GM12878 (cell line): ENCODE measurements at regions not wholly inside any gene's neighbourhood (a gene's known extent, or its start where the extent isn't known, plus 50 kb on each side); places are given as distances from the start of the nearest gene placed in this dataset.

ENCODE experiments used
- ATAC-seq: fragments of 200-7000 bp; cut with Tn5 transposase; 3 replicates; pipeline ENCODE4 v1.9.1; 2020; ENCODE audit warnings: mild to moderate bottlenecking, moderate library complexity
- BruUV-seq: library from RNA; stranded (reverse); fragments of 400-500 nt; replicated peaks from 2 replicates; lab custom pipeline; 2021; lab: Mats Ljungman, UMichigan
- CTCF ChIA-PET: fragments of 300-600 bp; sonication (Branson Sonifier 250); formaldehyde crosslinking; extraction: SDS; loops from one replicate; lab custom pipeline; 2021; ENCODE audit warnings: inconsistent platforms; lab: Yijun Ruan, JAX
- POLR2A ChIA-PET: fragments of 350-600 bp; formaldehyde crosslinking; extraction: SDS; loops from one replicate; lab custom pipeline; 2021; ENCODE audit warnings: inconsistent platforms; lab: Charles Lee
- RAD21 ChIA-PET: fragments of 300-600 bp; sonication (Branson Sonifier 250); formaldehyde crosslinking; loops from one replicate; lab custom pipeline; 2023; ENCODE audit warnings: antibody characterized with exemption; ENCODE audit not compliant: unreplicated experiment; lab: Charles Lee
- SMC1A ChIA-PET: fragments of 300-600 bp; sonication (Branson Sonifier 250); formaldehyde crosslinking; loops from one replicate; lab custom pipeline; 2023; ENCODE audit not compliant: unreplicated experiment, uncharacterized antibody; lab: Charles Lee
- DNase-seq: peaks from one replicate; pipeline ENCODE4 v3.0.0-alpha.2; 2011; ENCODE audit warnings: low read depth, low spot score
- FAIRE-seq: peaks from 3 replicates; lab custom pipeline; 2011; peaks lifted over from hg19 to GRCh38; lab: Jason Lieb, UNC
- H2AFZ ChIP-seq: 2 replicates; pipeline ENCODE4 v1.6.0; 2011; ENCODE audit warnings: low read depth, low read length, control low read depth; ENCODE audit not compliant: control insufficient read depth
- H3K27ac ChIP-seq: 2 replicates; pipeline ENCODE4 v1.5.1; 2011; ENCODE audit warnings: control low read depth; ENCODE audit not compliant: control insufficient read depth, insufficient read depth
- H3K27me3 ChIP-seq, 2 experiments: replicated peaks in 1 of 2; 2 replicates each; pipeline versions ENCODE4 v1.6.0 to v1.6.1; 2011; ENCODE audit warnings: low read length in 1 of 2; ENCODE audit not compliant: control insufficient read depth in 2 of 2, insufficient read depth in 2 of 2
- H3K36me3 ChIP-seq, 2 experiments: 2 replicates each; pipeline ENCODE4 v1.5.1; 2011; ENCODE audit warnings: low read length in 1 of 2; ENCODE audit not compliant: control insufficient read depth in 2 of 2, insufficient read depth in 2 of 2
- H3K4me1 ChIP-seq: 2 replicates; pipeline ENCODE4 v1.6.1; 2011; ENCODE audit warnings: mild to moderate bottlenecking, low read length, moderate library complexity, mixed read lengths; ENCODE audit not compliant: control insufficient read depth, insufficient read depth
- H3K4me2 ChIP-seq: 2 replicates; pipeline ENCODE4 v1.6.0; 2011; ENCODE audit warnings: control low read depth; ENCODE audit not compliant: control insufficient read depth, insufficient read depth
- H3K4me3 ChIP-seq: fragments of 200-600 bp; sonication (generic); 2 replicates; pipeline ENCODE4 v1.5.1; 2016
- H3K79me2 ChIP-seq: 2 replicates; pipeline ENCODE4 v1.6.0; 2011; ENCODE audit warnings: low read length; ENCODE audit not compliant: control insufficient read depth, insufficient read depth
- H3K9ac ChIP-seq: 2 replicates; pipeline ENCODE4 v1.8.0; 2011; ENCODE audit warnings: low read length, control low read depth, mixed read lengths; ENCODE audit not compliant: control insufficient read depth, insufficient read depth
- H3K9me3 ChIP-seq: replicated peaks from 3 replicates; pipeline ENCODE4 v1.5.1; 2011; ENCODE audit warnings: mild to moderate bottlenecking, low read length; ENCODE audit not compliant: control insufficient read depth, insufficient read depth
- H4K20me1 ChIP-seq: 2 replicates; pipeline ENCODE4 v1.6.0; 2011; ENCODE audit not compliant: control insufficient read depth, insufficient read depth
- CHD1 ChIP-seq: IDR thresholded peaks from 2 replicates; pipeline ENCODE4 v1.6.1; 2012; ENCODE audit warnings: low read depth, low read length, improper control_type of control experiment
- CHD2 ChIP-seq: IDR thresholded peaks from 2 replicates; pipeline ENCODE4 v1.6.1; 2011; ENCODE audit warnings: low read depth, low read length, improper control_type of control experiment, borderline replicate concordance
- HDAC6 ChIP-seq: fragments of 200-600 bp; sonication (generic); IDR thresholded peaks from one replicate; pipeline ENCODE4 v1.8.0; 2017; ENCODE audit warnings: antibody characterized with exemption; ENCODE audit not compliant: unreplicated experiment
- IRF3 ChIP-seq: fragments of 450-650 bp; IDR thresholded peaks from 2 replicates; pipeline ENCODE4 v1.6.1; 2014; ENCODE audit warnings: mild to moderate bottlenecking
- RAD21 ChIP-seq: IDR thresholded peaks from 2 replicates; pipeline ENCODE4 v1.6.1; 2011; ENCODE audit warnings: mild to moderate bottlenecking, low read depth, low read length, moderate library complexity; ENCODE audit not compliant: insufficient read depth
- RAD51 ChIP-seq: fragments of 450-650 bp; IDR thresholded peaks from 2 replicates; pipeline ENCODE4 v1.6.1; 2016; ENCODE audit warnings: moderate library complexity, mild to moderate bottlenecking, inconsistent platforms
- SUPT20H ChIP-seq: IDR thresholded peaks from 2 replicates; pipeline ENCODE4 v1.6.1; 2011; ENCODE audit warnings: low read depth, mild to moderate bottlenecking, low read length, moderate library complexity, borderline replicate concordance; ENCODE audit not compliant: control insufficient read depth
- TCF3 ChIP-seq: IDR thresholded peaks from 2 replicates; pipeline ENCODE4 v1.6.1; 2012; ENCODE audit warnings: low read depth, mild to moderate bottlenecking, low read length, borderline replicate concordance; ENCODE audit not compliant: insufficient read depth
- YY1 ChIP-seq: IDR thresholded peaks from 2 replicates; pipeline ENCODE4 v1.6.1; 2011; ENCODE audit warnings: low read depth, mild to moderate bottlenecking, low read length
- ZNF217 ChIP-seq: fragments of 450-650 bp; IDR thresholded peaks from 2 replicates; pipeline ENCODE4 v1.6.1; 2017; ENCODE audit warnings: antibody characterized with exemption, mild to moderate bottlenecking
- ZNF24 ChIP-seq: fragments of 450-650 bp; IDR thresholded peaks from 2 replicates; pipeline ENCODE4 v1.6.1; 2017; ENCODE audit warnings: antibody characterized with exemption, mild to moderate bottlenecking
- ZNF687 ChIP-seq: fragments of 450-650 bp; IDR thresholded peaks from 2 replicates; pipeline ENCODE4 v1.6.1; 2017; ENCODE audit warnings: mild to moderate bottlenecking, moderate library complexity
- ZSCAN29 ChIP-seq: fragments of 450-650 bp; IDR thresholded peaks from 2 replicates; pipeline ENCODE4 v1.6.1; 2017; ENCODE audit warnings: mild to moderate bottlenecking, moderate library complexity
- WGBS: methylation state at CpG from one replicate; pipeline ENCODE4 v1.1.6; 2016; ENCODE audit warnings: low lambda C conversion rate; ENCODE audit not compliant: insufficient replicate concordance, insufficient coverage; ENCODE audit errors: missing lambda C conversion rate; 5-methylcytosine and 5-hydroxymethylcytosine counted together
- in situ Hi-C: fragments of 300-500 bp; cut with MboI; formaldehyde crosslinking; loops from 9 replicates; pipeline ENCODE4 v1.14.3; 2018; ENCODE audit warnings: mixed read lengths
- intact Hi-C: fragments of 100-400 bp; cut with micrococcal nuclease; formaldehyde crosslinking; loops from one replicate; pipeline ENCODE4 v1.14.2; 2022; ENCODE audit not compliant: unreplicated experiment

- TF ChIP-seq ZNF687 = no peak
- no peak for TF ChIP-seq ZNF24
- no peak for TF ChIP-seq CHD2
- TF ChIP-seq CHD1 = no peak
- no peak for TF ChIP-seq YY1
- no peak for TF ChIP-seq TCF3
- no peak for TF ChIP-seq IRF3
Observed at GRCh38 chr10:43872644-43873043, 224.0 kb upstream of the ZNF32 start (continued).

GRCh38 chr10:43871545-43871944 is 222.9 kb upstream of the ZNF32 start:
- POLR2A ChIA-PET = no interaction called here
- no peak for DNase-seq
- H3K4me3 ChIP-seq = no peak overlapping the region
- no peaks in the 10 kb centered on the region for H3K36me3 ChIP-seq
- in situ Hi-C loops (loop anchor here (25.0 kb wide), 2 partner anchors 109 to 384 kb away; no protein-coding TSS in a partner anchor), intact Hi-C loops (no loop called here)
- RAD21 ChIA-PET = no interaction called here
- no peak overlapping the region for H3K27ac ChIP-seq
- no peaks in the 10 kb centered on the region for H3K9me3 ChIP-seq
- H3K79me2 ChIP-seq = no peaks in the 10 kb centered on the region
- no peak for ATAC-seq
- no peak for FAIRE-seq
- no peaks in the 10 kb centered on the region for H3K4me1 ChIP-seq
- no peak overlapping the region for H3K9ac ChIP-seq
- no peaks in the 10 kb centered on the region; a peak in 1 of 4 replicates for H3K27me3 ChIP-seq
- H4K20me1 ChIP-seq = no peaks in the 10 kb centered on the region
- SMC1A ChIA-PET = no interaction called here
- H3K4me2 ChIP-seq = no peak overlapping the region
- TF ChIP-seq RAD51 = no peak
- TF ChIP-seq SUPT20H = no peak
- TF ChIP-seq HDAC6 = no peak
- TF ChIP-seq ZSCAN29 = no peak
- TF ChIP-seq ZNF217 = no peak
- no peak for TF ChIP-seq RAD21
- WGBS = 17% methylated on average over 3 of the region's 5 CpGs
- CTCF ChIA-PET = interaction anchor here (0.6 to 0.8 kb wide), 2 partner anchors 9 to 32 kb away, joined by 3 read pairs; no protein-coding TSS in a partner anchor
- no TSS peak for BruUV-seq
- no peak overlapping the region for H2AFZ ChIP-seq
